ENCODE measurements at regions not wholly inside any gene's neighbourhood (a gene's known extent, or its start where the extent isn't known, plus 50 kb on each side); places are given as distances from the start of the nearest gene placed in this dataset.

DNA sequence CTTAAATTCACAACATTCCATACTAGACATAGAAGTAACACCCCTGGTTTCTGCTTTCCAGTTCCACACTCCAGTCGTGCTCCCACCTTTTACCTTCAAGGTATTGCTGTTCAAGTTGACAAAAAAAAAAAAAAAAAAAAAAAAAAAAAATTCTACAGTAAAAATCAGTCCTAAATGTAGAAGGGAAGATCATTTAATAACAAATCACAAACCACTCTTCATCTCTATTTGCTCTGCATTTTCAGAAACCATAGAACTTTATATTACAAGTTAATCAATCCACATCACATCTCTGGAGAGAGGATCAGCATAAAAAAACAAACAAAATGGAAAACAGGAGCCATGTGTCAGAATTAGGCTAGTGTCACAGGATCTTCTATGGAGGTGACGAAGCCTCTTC, 206.3 kb upstream of the KLF14 start:
- Histone ChIP-seq H3K27me3 (ENCODE audit: control insufficient read depth, extremely low read depth, insufficient read depth, low read length) (no peaks in the 10 kb centered on the region), H4K20me1 (ENCODE audit: control insufficient read depth, extremely low read depth, insufficient read depth, low read length) (no peaks in the 10 kb centered on the region), H2AFZ (ENCODE audit: control insufficient read depth, low read length) (no peak overlapping the region), H3K9ac (ENCODE audit: control insufficient read depth, extremely low read depth, insufficient read depth, low read length) (peak overlapping the region; percentile 81), H3K36me3 (ENCODE audit: control insufficient read depth in 2 of 2, extremely low read depth in 1 of 2, insufficient read depth in 2 of 2, low read length in 2 of 2) (peaks cover 0 to 16% of the 10 kb centered on the region in 2 experiments), H3K79me2 (ENCODE audit: control insufficient read depth, insufficient read depth, low read length) (peaks cover 89% of the 10 kb centered on the region), H3K4me1 (ENCODE audit: control insufficient read depth, extremely low read depth, insufficient read depth, low read length) (peaks cover 17% of the 10 kb centered on the region), H3K27ac (ENCODE audit: control insufficient read depth, insufficient read depth, low read length) (peak overlapping the region; percentile 87), H3K4me3 (ENCODE audit: control insufficient read depth in 2 of 3, extremely low read depth in 1 of 3, insufficient read depth in 2 of 3, low read depth in 1 of 3, low read length in 3 of 3) (peak overlapping the region; percentile 37 to 67 (median 64)), H3K9me3 (ENCODE audit: control insufficient read depth, low read depth, low read length) (no peaks in the 10 kb centered on the region), H3K4me2 (ENCODE audit: control insufficient read depth, extremely low read depth, insufficient read depth, low read depth, low read length) (peak overlapping the region; percentile 91), H3K9me1 (ENCODE audit: control insufficient read depth, extremely low read depth, insufficient read depth, low read length) (no peaks in the 10 kb centered on the region)
- FAIRE-seq = no peak
- dilution Hi-C loops (cut with MboI; ENCODE audit: extremely low pct_ligation_motif_present, low sequenced_read_pairs) = no loop called here
- TF ChIP-seq, protein P1, sequence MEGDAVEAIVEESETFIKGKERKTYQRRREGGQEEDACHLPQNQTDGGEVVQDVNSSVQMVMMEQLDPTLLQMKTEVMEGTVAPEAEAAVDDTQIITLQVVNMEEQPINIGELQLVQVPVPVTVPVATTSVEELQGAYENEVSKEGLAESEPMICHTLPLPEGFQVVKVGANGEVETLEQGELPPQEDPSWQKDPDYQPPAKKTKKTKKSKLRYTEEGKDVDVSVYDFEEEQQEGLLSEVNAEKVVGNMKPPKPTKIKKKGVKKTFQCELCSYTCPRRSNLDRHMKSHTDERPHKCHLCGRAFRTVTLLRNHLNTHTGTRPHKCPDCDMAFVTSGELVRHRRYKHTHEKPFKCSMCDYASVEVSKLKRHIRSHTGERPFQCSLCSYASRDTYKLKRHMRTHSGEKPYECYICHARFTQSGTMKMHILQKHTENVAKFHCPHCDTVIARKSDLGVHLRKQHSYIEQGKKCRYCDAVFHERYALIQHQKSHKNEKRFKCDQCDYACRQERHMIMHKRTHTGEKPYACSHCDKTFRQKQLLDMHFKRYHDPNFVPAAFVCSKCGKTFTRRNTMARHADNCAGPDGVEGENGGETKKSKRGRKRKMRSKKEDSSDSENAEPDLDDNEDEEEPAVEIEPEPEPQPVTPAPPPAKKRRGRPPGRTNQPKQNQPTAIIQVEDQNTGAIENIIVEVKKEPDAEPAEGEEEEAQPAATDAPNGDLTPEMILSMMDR (optimal IDR thresholded peaks at IDR 0.05 in 1 of 3, IDR thresholded peaks at IDR 0.05 in 1 of 3, conservative IDR thresholded peaks at IDR 0.05 in 1 of 3; ENCODE audit: extremely low read depth in 1 of 3, insufficient read depth in 2 of 3, low read length in 3 of 3) = no peak
- no peak for TF ChIP-seq EZH2 (IDR thresholded peaks at IDR 0.05; ENCODE audit: low read length)
- no peak for DNase-seq (ENCODE audit: low read depth, low spot score)

DNA sequence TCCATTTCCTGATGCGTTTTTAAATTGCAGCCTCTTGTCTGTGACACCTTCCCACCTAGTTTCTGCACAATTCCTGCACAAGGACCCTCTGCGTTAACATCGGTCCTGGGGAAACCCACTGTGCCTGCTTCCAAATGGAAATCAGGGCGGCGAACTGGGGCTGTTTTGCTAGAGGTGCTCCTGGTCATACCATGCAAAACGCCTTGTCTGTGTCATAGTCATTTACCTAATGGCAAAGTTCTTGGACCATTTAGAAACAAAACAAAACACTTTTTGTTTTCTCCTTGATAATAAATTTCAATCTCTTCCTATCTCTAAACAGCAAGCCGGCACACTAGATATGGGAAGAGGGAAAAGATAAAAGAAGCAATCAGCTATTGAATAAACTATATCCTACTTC, 206.9 kb upstream of the KLF14 start:
- H2AFZ ChIP-seq (ENCODE audit: control insufficient read depth, low read length) = no peak overlapping the region
- H3K9me1 ChIP-seq (ENCODE audit: control insufficient read depth, extremely low read depth, insufficient read depth, low read length) = no peaks in the 10 kb centered on the region
- H3K36me3 ChIP-seq (ENCODE audit: control insufficient read depth in 2 of 2, extremely low read depth in 1 of 2, insufficient read depth in 2 of 2, low read length in 2 of 2) = peaks cover 0 to 12% of the 10 kb centered on the region in 2 experiments
- H4K20me1 ChIP-seq (ENCODE audit: control insufficient read depth, extremely low read depth, insufficient read depth, low read length) = no peaks in the 10 kb centered on the region
- peaks cover 87% of the 10 kb centered on the region for H3K79me2 ChIP-seq (ENCODE audit: control insufficient read depth, insufficient read depth, low read length)
- no peak for FAIRE-seq
- TF ChIP-seq EZH2 (IDR thresholded peaks at IDR 0.05; ENCODE audit: low read length) = no peak
- H3K4me3 ChIP-seq (ENCODE audit: control insufficient read depth in 2 of 3, extremely low read depth in 1 of 3, insufficient read depth in 2 of 3, low read depth in 1 of 3, low read length in 3 of 3) = peak overlapping the region; percentile 37 to 67 (median 64)
- H3K9ac ChIP-seq (ENCODE audit: control insufficient read depth, extremely low read depth, insufficient read depth, low read length) = peak overlapping the region; percentile 81
- H3K27me3 ChIP-seq (ENCODE audit: control insufficient read depth, extremely low read depth, insufficient read depth, low read length) = no peaks in the 10 kb centered on the region
- no peaks in the 10 kb centered on the region for H3K9me3 ChIP-seq (ENCODE audit: control insufficient read depth, low read depth, low read length)
- peaks cover 23% of the 10 kb centered on the region for H3K4me1 ChIP-seq (ENCODE audit: control insufficient read depth, extremely low read depth, insufficient read depth, low read length)
- H3K4me2 ChIP-seq (ENCODE audit: control insufficient read depth, extremely low read depth, insufficient read depth, low read depth, low read length) = peak overlapping the region; percentile 91
- dilution Hi-C loops (cut with MboI; ENCODE audit: extremely low pct_ligation_motif_present, low sequenced_read_pairs) = no loop called here
- H3K27ac ChIP-seq (ENCODE audit: control insufficient read depth, insufficient read depth, low read length) = peak overlapping the region; percentile 87
- DNase-seq (ENCODE audit: low read depth, low spot score) = no peak

All from keratinocyte (primary cell).